IMR-90 (cell line): ENCODE measurements at regions not wholly inside any gene's neighbourhood (a gene's known extent, or its start where the extent isn't known, plus 50 kb on each side); places are given as distances from the start of the nearest gene placed in this dataset.

ENCODE experiments used
- ATAC-seq: fragments of 200-7000 bp; cut with Tn5 transposase; 2 replicates; pipeline ENCODE4 v1.9.1; 2020; ENCODE audit warnings: low read depth, mild to moderate bottlenecking, moderate library complexity
- BruUV-seq: library from RNA; stranded (reverse); fragments of 400-500 nt; replicated peaks from 2 replicates; lab custom pipeline; 2021; lab: Mats Ljungman, UMichigan
- CTCF ChIA-PET: fragments of 300-600 bp; formaldehyde crosslinking; extraction: SDS; loops from one replicate; lab custom pipeline; 2021; ENCODE audit warnings: antibody characterized with exemption; lab: Yijun Ruan, JAX
- POLR2A ChIA-PET: fragments of 300-600 bp; sonication (Branson Sonifier 250); formaldehyde crosslinking; loops from one replicate; lab custom pipeline; 2022; ENCODE audit warnings: antibody characterized with exemption; ENCODE audit not compliant: unreplicated experiment; lab: Charles Lee
- DNase-seq: peaks from one replicate; pipeline ENCODE4 v3.0.0; 2013
- H2AFZ ChIP-seq: replicated peaks from 2 replicates; pipeline ENCODE3; 2013; ENCODE audit warnings: low read length, mild to moderate bottlenecking; ENCODE audit not compliant: poor library complexity
- H2AK5ac ChIP-seq: 2 replicates; pipeline ENCODE4 v1.6.1; 2013; ENCODE audit warnings: low read depth, low read length, inconsistent platforms
- H2AK9ac ChIP-seq: replicated peaks from 2 replicates; pipeline ENCODE3; 2013; ENCODE audit warnings: mild to moderate bottlenecking, low read depth, low read length, moderate library complexity; ENCODE audit not compliant: poor library complexity
- H2BK120ac ChIP-seq: 2 replicates; pipeline ENCODE4 v1.6.1; 2013; ENCODE audit warnings: low read depth, low read length, inconsistent platforms
- H2BK15ac ChIP-seq: 3 replicates; pipeline ENCODE4 v1.6.1; 2013; ENCODE audit warnings: low read depth, low read length, inconsistent platforms
- H2BK20ac ChIP-seq: 2 replicates; pipeline ENCODE4 v1.6.1; 2013; ENCODE audit warnings: low read depth, mild to moderate bottlenecking, inconsistent platforms, low read length, moderate library complexity
- H2BK5ac ChIP-seq: 2 replicates; pipeline ENCODE4 v1.6.1; 2013; ENCODE audit warnings: mild to moderate bottlenecking, low read depth, low read length, inconsistent platforms; ENCODE audit not compliant: poor library complexity, severe bottlenecking
- H3K14ac ChIP-seq: replicated peaks from 2 replicates; pipeline ENCODE4 v1.6.1; 2013; ENCODE audit warnings: low read depth, low read length, inconsistent platforms
- H3K18ac ChIP-seq: 2 replicates; pipeline ENCODE4 v1.6.1; 2013; ENCODE audit warnings: low read depth, low read length, control low read depth
- H3K23ac ChIP-seq: 2 replicates; pipeline ENCODE4 v1.6.1; 2013; ENCODE audit warnings: low read depth, low read length, inconsistent platforms
- H3K27ac ChIP-seq: 2 replicates; pipeline ENCODE4 v1.5.1; 2013; ENCODE audit warnings: mild to moderate bottlenecking, control low read depth, low read length; ENCODE audit not compliant: insufficient read depth
- H3K27me3 ChIP-seq: 2 replicates; pipeline ENCODE4 v1.6.1; 2013; ENCODE audit warnings: low read length; ENCODE audit not compliant: control insufficient read depth, insufficient read depth
- H3K36me3 ChIP-seq: 2 replicates; pipeline ENCODE4 v1.6.1; 2013; ENCODE audit warnings: low read length, mixed read lengths; ENCODE audit not compliant: control insufficient read depth, insufficient read depth
- H3K4ac ChIP-seq: 2 replicates; pipeline ENCODE4 v1.6.1; 2013; ENCODE audit warnings: low read depth, low read length, inconsistent platforms
- H3K4me1 ChIP-seq: 2 replicates; pipeline ENCODE4 v1.6.1; 2013; ENCODE audit warnings: low read length, mixed read lengths; ENCODE audit not compliant: control insufficient read depth, insufficient read depth
- H3K4me2 ChIP-seq: 2 replicates; pipeline ENCODE4 v1.6.1; 2013; ENCODE audit warnings: low read depth, mild to moderate bottlenecking, control low read depth, low read length, moderate library complexity
- H3K4me3 ChIP-seq: 2 replicates; pipeline ENCODE4 v1.5.1; 2013; ENCODE audit warnings: low read depth, mild to moderate bottlenecking, control low read depth, low read length, moderate library complexity; ENCODE audit not compliant: insufficient read depth
- H3K56ac ChIP-seq: 2 replicates; pipeline ENCODE4 v1.6.1; 2013; ENCODE audit warnings: low read length, inconsistent platforms; ENCODE audit not compliant: insufficient read depth; ENCODE audit errors: extremely low read depth
- H3K79me1 ChIP-seq, 2 experiments: 2 replicates each; pipeline ENCODE4 v1.6.1; 2013; ENCODE audit warnings: low read length in 2 of 2, inconsistent platforms in 1 of 2, low read depth in 1 of 2
- H3K9ac ChIP-seq: 2 replicates; pipeline ENCODE4 v1.6.1; 2013; ENCODE audit warnings: low read depth, low read length, control low read depth
- H3K9me1 ChIP-seq: 2 replicates; pipeline ENCODE4 v1.6.1; 2013; ENCODE audit warnings: low read length, inconsistent platforms; ENCODE audit not compliant: insufficient read depth
- H3K9me3 ChIP-seq: 2 replicates; pipeline ENCODE4 v1.6.1; 2013; ENCODE audit warnings: low read length; ENCODE audit not compliant: control insufficient read depth, insufficient read depth
- H4K20me1 ChIP-seq: 2 replicates; pipeline ENCODE4 v1.6.1; 2013; ENCODE audit warnings: low read length, inconsistent platforms; ENCODE audit not compliant: insufficient read depth
- H4K5ac ChIP-seq: 2 replicates; pipeline ENCODE4 v1.6.1; 2013; ENCODE audit warnings: mild to moderate bottlenecking, low read depth, low read length, control low read depth
- H4K8ac ChIP-seq, 2 experiments: 2 replicates each; pipeline ENCODE4 v1.6.1; 2013; ENCODE audit warnings: low read depth in 2 of 2, low read length in 2 of 2, control low read depth in 1 of 2, inconsistent platforms in 1 of 2
- H4K91ac ChIP-seq: 2 replicates; pipeline ENCODE4 v1.6.1; 2013; ENCODE audit warnings: low read depth, low read length, inconsistent platforms; ENCODE audit not compliant: insufficient read depth
- CEBPB ChIP-seq: IDR thresholded peaks from 2 replicates; pipeline ENCODE4 v1.6.1; 2012; ENCODE audit warnings: low read depth, low read length, improper control_type of control experiment
- CTCF ChIP-seq: conservative IDR thresholded peaks from 2 replicates; pipeline ENCODE4 v1.5.1; 2012; ENCODE audit warnings: mild to moderate bottlenecking, low read depth, low read length, improper control_type of control experiment
- FOS ChIP-seq: fragments of 150-350 bp; IDR thresholded peaks from 2 replicates; pipeline ENCODE4 v1.6.1; 2016; ENCODE audit warnings: low read depth, low read length
- RCOR1 ChIP-seq: IDR thresholded peaks from 2 replicates; pipeline ENCODE4 v1.6.1; 2012; ENCODE audit warnings: mild to moderate bottlenecking, low read length, improper control_type of control experiment; ENCODE audit not compliant: insufficient replicate concordance
- WGBS, 2 experiments: methylation state at CpG; one replicate each; pipeline versions ENCODE4 v1.1.5 to v1.1.7; 2013; ENCODE audit warnings: missing lambda C conversion rate in 2 of 2; ENCODE audit not compliant: insufficient read length in 1 of 2; ENCODE audit errors: extremely low coverage in 2 of 2; 5-methylcytosine and 5-hydroxymethylcytosine counted together
- dilution Hi-C: fragments of 300-500 bp; cut with HindIII; formaldehyde crosslinking; loops from one replicate; pipeline ENCODE4 v1.14.3; 2018; ENCODE audit warnings: low sequenced_read_pairs; ENCODE audit not compliant: unreplicated experiment
- in situ Hi-C: fragments of 300-500 bp; cut with MboI; formaldehyde crosslinking; loops from 3 replicates; pipeline ENCODE4 v1.14.3; 2019; ENCODE audit warnings: low sequenced_read_pairs, inconsistent platforms, mixed read lengths
- intact Hi-C: fragments of 100-400 bp; cut with micrococcal nuclease; formaldehyde crosslinking; loops from 2 replicates; pipeline ENCODE4 v1.10.0; 2022
- TF ChIP-seq, protein P1 (sequence below): fragments of 150-350 bp; IDR thresholded peaks from 2 replicates; pipeline ENCODE4 v1.6.1; 2016; ENCODE audit warnings: low read depth, mild to moderate bottlenecking, low read length, moderate library complexity, borderline replicate concordance
- TF ChIP-seq, protein P2 (sequence below): fragments of 150-350 bp; IDR thresholded peaks from 2 replicates; pipeline ENCODE4 v1.6.1; 2017; ENCODE audit warnings: mild to moderate bottlenecking, antibody characterized with exemption, low read length, low read depth

DNA sequence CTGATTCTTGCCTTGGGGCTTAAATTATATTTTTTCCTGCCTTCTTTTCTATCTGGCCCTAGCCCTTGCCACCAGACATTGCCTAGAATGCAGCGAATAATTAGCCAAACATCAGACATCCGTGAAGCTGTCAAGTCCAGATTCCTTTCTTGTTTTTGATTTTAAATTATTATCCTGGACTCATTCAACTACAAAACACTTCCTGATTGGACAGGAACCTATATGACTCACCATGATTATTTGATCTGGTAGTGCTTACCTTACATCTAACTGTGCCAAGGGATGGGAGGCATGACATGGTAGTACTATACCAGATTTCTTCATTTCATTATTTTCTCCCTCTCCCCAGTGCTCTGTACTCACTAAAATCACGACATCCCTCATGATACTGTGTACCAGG, 829.6 kb downstream of the TLR4 start:
- dilution Hi-C loops (no loop called here), intact Hi-C loops (no loop called here), in situ Hi-C loops (no loop called here)
- no peak overlapping the region for H2AK5ac ChIP-seq
- TF ChIP-seq, protein P1, sequence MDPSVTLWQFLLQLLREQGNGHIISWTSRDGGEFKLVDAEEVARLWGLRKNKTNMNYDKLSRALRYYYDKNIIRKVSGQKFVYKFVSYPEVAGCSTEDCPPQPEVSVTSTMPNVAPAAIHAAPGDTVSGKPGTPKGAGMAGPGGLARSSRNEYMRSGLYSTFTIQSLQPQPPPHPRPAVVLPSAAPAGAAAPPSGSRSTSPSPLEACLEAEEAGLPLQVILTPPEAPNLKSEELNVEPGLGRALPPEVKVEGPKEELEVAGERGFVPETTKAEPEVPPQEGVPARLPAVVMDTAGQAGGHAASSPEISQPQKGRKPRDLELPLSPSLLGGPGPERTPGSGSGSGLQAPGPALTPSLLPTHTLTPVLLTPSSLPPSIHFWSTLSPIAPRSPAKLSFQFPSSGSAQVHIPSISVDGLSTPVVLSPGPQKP = no peak
- TF ChIP-seq FOS (no peak), RCOR1 (no peak), CTCF (no peak), CEBPB (no peak)
- TF ChIP-seq, protein P2, sequence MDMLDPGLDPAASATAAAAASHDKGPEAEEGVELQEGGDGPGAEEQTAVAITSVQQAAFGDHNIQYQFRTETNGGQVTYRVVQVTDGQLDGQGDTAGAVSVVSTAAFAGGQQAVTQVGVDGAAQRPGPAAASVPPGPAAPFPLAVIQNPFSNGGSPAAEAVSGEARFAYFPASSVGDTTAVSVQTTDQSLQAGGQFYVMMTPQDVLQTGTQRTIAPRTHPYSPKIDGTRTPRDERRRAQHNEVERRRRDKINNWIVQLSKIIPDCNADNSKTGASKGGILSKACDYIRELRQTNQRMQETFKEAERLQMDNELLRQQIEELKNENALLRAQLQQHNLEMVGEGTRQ = no peak
- H3K9me3 ChIP-seq = peaks cover 2% of the 10 kb centered on the region; the same call in 1 of the 2 replicates
- H2BK15ac ChIP-seq = no peak overlapping the region
- no peak overlapping the region for H2BK120ac ChIP-seq
- H4K5ac ChIP-seq = no peak overlapping the region
- ChIA-PET POLR2A (no interaction called here), CTCF (no interaction called here)
- H2BK20ac ChIP-seq = no peak overlapping the region
- no peak overlapping the region for H4K8ac ChIP-seq
- H3K4me1 ChIP-seq = no peaks in the 10 kb centered on the region
- no peak overlapping the region for H3K56ac ChIP-seq
- no peaks in the 10 kb centered on the region for H3K36me3 ChIP-seq
- no peak overlapping the region for H3K18ac ChIP-seq
- no peak overlapping the region for H3K27ac ChIP-seq
- no peak overlapping the region for H3K4me3 ChIP-seq
- H3K79me1 ChIP-seq = no peaks in the 10 kb centered on the region
- no peak overlapping the region for H3K9ac ChIP-seq
- no peaks in the 10 kb centered on the region for H3K9me1 ChIP-seq
- WGBS, 2 experiments = no CpG with 5 or more reads among the region's 3 CpGs
- no peak overlapping the region for H3K23ac ChIP-seq
- H4K20me1 ChIP-seq = no peaks in the 10 kb centered on the region
- no TSS peak for BruUV-seq
- ATAC-seq (no peak), DNase-seq (no peak)
- H3K4me2 ChIP-seq = no peak overlapping the region
- H2AFZ ChIP-seq = no peak overlapping the region
- no peak overlapping the region for H2AK9ac ChIP-seq
- H2BK5ac ChIP-seq = no peak overlapping the region
- H3K27me3 ChIP-seq = no peaks in the 10 kb centered on the region
- H4K91ac ChIP-seq = no peak overlapping the region
- no peak overlapping the region for H3K4ac ChIP-seq
- H3K14ac ChIP-seq = no peak overlapping the region
